Lower leg skin (tissue), 3 donors: ENCODE measurements at regions not wholly inside any gene's neighbourhood (a gene's known extent, or its start where the extent isn't known, plus 50 kb on each side); places are given as distances from the start of the nearest gene placed in this dataset.

Experiments
- CTCF ChIP-seq, 3 donors: fragments of 450-650 bp; IDR thresholded peaks; one replicate each; pipeline ENCODE4 v1.5.1; 2016; ENCODE audit warnings: antibody characterized with exemption in 3 of 3, mild to moderate bottlenecking in 3 of 3, moderate library complexity in 2 of 3
- POLR2A ChIP-seq, 2 donors: fragments of 450-650 bp; IDR thresholded peaks; one replicate each; pipeline ENCODE4 v1.6.1; 2016 to 2017; ENCODE audit warnings: antibody characterized with exemption in 2 of 2, mild to moderate bottlenecking in 1 of 2, moderate library complexity in 1 of 2

- TF ChIP-seq CTCF (IDR thresholded peaks at IDR 0.05) (no peak), POLR2A (IDR thresholded peaks at IDR 0.05) (no peak)
Observed at GRCh38 chr10:130354976-130355795, 219.0 kb downstream of the GLRX3 start.
